Stimulated activated effector memory CD8-positive, alpha-beta T cell treated with anti-CD3 and anti-CD28 coated beads, Interleukin-12 subunit alpha, Interleukin-12 subunit beta, amount 100 ng/mL, for 72 hours (primary cell): ENCODE measurements at regions not wholly inside any gene's neighbourhood (a gene's known extent, or its start where the extent isn't known, plus 50 kb on each side); places are given as distances from the start of the nearest gene placed in this dataset.

Experiments used
- ATAC-seq: fragments of 150-1000 bp; cut with Tn5 transposase; 2 replicates; pipeline ENCODE4 v1.10.0; 2021
- DNase-seq, 2 donors: peaks; one replicate each; pipeline ENCODE4 v3.0.0; 2021 to 2022; ENCODE audit warnings: low spot score in 2 of 2
- H3K27ac Mint-ChIP-seq: one replicate; pipeline ENCODE4 v1.8.0; 2022; ENCODE audit warnings: mild to moderate bottlenecking, mixed read lengths
- H3K36me3 Mint-ChIP-seq: one replicate; pipeline ENCODE4 v1.8.0; 2022; ENCODE audit warnings: mild to moderate bottlenecking, mixed read lengths
- H3K4me1 Mint-ChIP-seq: one replicate; pipeline ENCODE4 v1.8.0; 2022; ENCODE audit warnings: mixed read lengths
- H3K4me3 Mint-ChIP-seq: one replicate; pipeline ENCODE4 v1.8.0; 2022; ENCODE audit warnings: mild to moderate bottlenecking, mixed read lengths
- H3K9me3 Mint-ChIP-seq: one replicate; pipeline ENCODE4 v1.8.0; 2022; ENCODE audit warnings: mixed read lengths

- H3K4me3 Mint-ChIP-seq, result no peak overlapping the region
- no peak overlapping the region for H3K27ac Mint-ChIP-seq
- ATAC-seq, result no peak
- DNase-seq, result no peak
- no peaks in the 10 kb centered on the region for H3K4me1 Mint-ChIP-seq
- no peaks in the 10 kb centered on the region for H3K9me3 Mint-ChIP-seq
- H3K36me3 Mint-ChIP-seq, result no peaks in the 10 kb centered on the region
Measured at GRCh38 chr12:107632246-107632645, 53.4 kb upstream of the PWP1 start.

GRCh38 chr12:107634530-107634929, 51.1 kb upstream of the PWP1 start:
- H3K9me3 Mint-ChIP-seq, result no peaks in the 10 kb centered on the region
- no peak for ATAC-seq
- no peak overlapping the region for H3K27ac Mint-ChIP-seq
- H3K4me1 Mint-ChIP-seq, result no peaks in the 10 kb centered on the region
- no peaks in the 10 kb centered on the region for H3K36me3 Mint-ChIP-seq
- no peak overlapping the region for H3K4me3 Mint-ChIP-seq
- no peak for DNase-seq

GRCh38 chr12:107635139-107635538, 50.5 kb upstream of the PWP1 start:
- Mint-ChIP-seq H3K27ac (no peak overlapping the region), H3K9me3 (no peaks in the 10 kb centered on the region), H3K4me3 (no peak overlapping the region), H3K36me3 (peaks cover 1% of the 10 kb centered on the region), H3K4me1 (no peaks in the 10 kb centered on the region)
- ATAC-seq (no peak), DNase-seq (no peak)
